Nephron progenitor cell (in vitro differentiated cells): ENCODE measurements at regions not wholly inside any gene's neighbourhood (a gene's known extent, or its start where the extent isn't known, plus 50 kb on each side); places are given as distances from the start of the nearest gene placed in this dataset.
A peak's percentile ranks its signal among the peaks of the same experiment; 100 is the strongest.

Experiments used
- DNase-seq: peaks from one replicate; pipeline ENCODE4 v3.0.0; 2021
- H3K27ac Mint-ChIP-seq: 2 replicates; pipeline ENCODE4 v1.8.0; 2021; ENCODE audit warnings: mild to moderate bottlenecking, moderate library complexity, mixed read lengths
- H3K27me3 Mint-ChIP-seq: 2 replicates; pipeline ENCODE4 v1.8.0; 2021; ENCODE audit warnings: mild to moderate bottlenecking, low read depth, mixed read lengths; ENCODE audit not compliant: poor library complexity
- H3K36me3 Mint-ChIP-seq: 2 replicates; pipeline ENCODE4 v1.8.0; 2021; ENCODE audit warnings: low read depth, mixed read lengths
- H3K4me1 Mint-ChIP-seq: 2 replicates; pipeline ENCODE4 v1.8.0; 2021; ENCODE audit warnings: mixed read lengths
- H3K4me3 Mint-ChIP-seq: 2 replicates; pipeline ENCODE4 v1.8.0; 2021; ENCODE audit warnings: mild to moderate bottlenecking, moderate library complexity, mixed read lengths
- H3K9me3 Mint-ChIP-seq: 2 replicates; pipeline ENCODE4 v1.8.0; 2021; ENCODE audit warnings: mild to moderate bottlenecking, moderate library complexity, mixed read lengths
- TF ChIP-seq, protein P1 (sequence below): fragments of 200-600 bp; sonication (generic); IDR thresholded peaks from 2 replicates; pipeline ENCODE4 v1.5.0; 2021; ENCODE audit warnings: antibody characterized with exemption

DNA sequence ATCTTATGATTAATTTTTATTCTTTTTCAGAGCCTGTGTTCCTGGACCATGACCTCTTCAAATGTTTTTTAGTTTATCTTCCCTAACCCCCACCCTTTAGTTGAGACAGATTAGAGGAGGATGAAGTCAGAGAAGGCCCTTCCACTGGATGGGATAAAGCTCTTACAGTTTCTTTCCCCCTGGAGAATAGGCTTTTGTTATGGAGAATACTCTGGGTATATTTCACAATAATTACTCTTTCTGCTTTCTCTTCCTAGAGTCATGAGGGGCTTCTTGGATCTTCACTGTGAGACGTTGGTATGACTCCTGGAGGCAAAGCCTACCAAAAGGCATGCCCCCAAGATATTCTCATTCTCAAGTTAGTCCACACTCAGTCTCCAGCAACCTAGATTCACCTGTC lies 144.4 kb upstream of the THRB start:
- Mint-ChIP-seq H3K9me3 (peaks cover 22% of the 10 kb centered on the region), H3K4me1 (peaks cover 23% of the 10 kb centered on the region), H3K36me3 (no peaks in the 10 kb centered on the region), H3K4me3 (no peak overlapping the region), H3K27ac (no peak overlapping the region), H3K27me3 (no peaks in the 10 kb centered on the region)
- DNase-seq = no peak
- TF ChIP-seq, protein P1, sequence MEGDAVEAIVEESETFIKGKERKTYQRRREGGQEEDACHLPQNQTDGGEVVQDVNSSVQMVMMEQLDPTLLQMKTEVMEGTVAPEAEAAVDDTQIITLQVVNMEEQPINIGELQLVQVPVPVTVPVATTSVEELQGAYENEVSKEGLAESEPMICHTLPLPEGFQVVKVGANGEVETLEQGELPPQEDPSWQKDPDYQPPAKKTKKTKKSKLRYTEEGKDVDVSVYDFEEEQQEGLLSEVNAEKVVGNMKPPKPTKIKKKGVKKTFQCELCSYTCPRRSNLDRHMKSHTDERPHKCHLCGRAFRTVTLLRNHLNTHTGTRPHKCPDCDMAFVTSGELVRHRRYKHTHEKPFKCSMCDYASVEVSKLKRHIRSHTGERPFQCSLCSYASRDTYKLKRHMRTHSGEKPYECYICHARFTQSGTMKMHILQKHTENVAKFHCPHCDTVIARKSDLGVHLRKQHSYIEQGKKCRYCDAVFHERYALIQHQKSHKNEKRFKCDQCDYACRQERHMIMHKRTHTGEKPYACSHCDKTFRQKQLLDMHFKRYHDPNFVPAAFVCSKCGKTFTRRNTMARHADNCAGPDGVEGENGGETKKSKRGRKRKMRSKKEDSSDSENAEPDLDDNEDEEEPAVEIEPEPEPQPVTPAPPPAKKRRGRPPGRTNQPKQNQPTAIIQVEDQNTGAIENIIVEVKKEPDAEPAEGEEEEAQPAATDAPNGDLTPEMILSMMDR = no peak

DNA sequence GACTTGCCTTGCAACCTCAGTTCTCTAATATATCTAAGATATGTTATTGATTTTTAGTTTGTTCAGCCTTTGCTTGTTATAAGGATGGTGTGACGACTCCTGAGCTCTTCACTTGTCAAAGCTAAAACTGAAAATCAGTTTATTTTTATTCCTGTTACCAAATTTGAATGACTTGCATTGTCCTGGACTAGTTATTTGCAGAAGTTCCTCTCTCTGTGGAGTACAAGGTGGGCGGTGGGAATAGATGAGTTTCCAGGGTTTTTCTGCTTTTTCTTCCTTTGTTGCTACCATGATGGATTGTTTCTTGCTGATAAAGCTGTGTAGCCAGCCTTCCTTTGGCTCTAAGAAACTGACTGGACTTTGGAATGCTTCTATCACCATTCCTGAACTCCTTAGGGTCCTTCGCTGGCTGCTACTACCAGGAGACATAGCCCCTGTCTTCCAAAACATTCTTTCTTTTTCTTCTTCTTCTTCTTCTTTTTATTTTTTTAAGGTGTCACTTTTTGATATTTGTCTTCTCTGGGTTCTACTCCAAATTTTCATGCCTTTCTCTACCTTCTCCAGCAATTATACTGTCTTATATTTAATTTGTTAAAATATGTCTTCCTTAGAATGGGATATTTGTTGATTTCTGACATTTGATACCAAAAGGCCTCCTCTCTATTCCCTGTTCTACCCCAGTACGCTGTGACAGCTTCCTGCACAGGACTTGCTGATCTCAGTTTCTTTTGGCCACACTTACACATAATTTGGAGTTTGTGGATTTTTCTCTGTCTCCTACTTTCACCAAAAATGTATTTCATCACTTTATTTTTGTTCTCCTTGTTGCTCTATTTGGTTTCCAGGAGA lies 145.1 kb upstream of the THRB start:
- Mint-ChIP-seq H3K36me3 (no peaks in the 10 kb centered on the region), H3K27me3 (no peaks in the 10 kb centered on the region), H3K4me1 (peaks cover 23% of the 10 kb centered on the region), H3K9me3 (peaks cover 20% of the 10 kb centered on the region), H3K4me3 (no peak overlapping the region), H3K27ac (peak overlapping the region; percentile 10)
- DNase-seq = no peak
- TF ChIP-seq, protein P1 = no peak

DNA sequence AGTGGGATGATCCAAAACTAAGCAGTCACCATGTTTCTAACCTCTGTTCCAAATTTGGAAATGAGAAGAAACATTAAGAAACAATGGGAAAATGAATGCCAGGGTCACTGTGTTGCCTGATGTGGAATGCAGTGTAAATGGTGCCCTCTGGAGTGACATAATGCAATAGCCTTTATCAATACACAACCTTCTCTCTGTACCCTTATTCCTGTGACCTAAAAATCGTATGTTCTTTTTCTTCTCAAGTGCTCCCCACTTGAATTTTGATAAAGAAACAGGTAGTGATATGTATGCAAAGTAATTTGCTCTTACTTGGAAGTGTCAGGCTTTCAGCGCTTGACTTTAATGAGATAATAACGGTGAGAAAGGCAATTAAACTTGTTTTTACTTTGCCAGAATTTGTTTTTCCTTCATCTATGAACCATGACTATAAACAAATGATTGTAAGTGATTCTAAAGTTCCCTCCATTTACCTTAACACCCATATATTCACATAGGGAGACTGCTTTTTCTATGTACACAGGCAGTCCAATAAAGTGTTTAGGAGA lies 145.8 kb upstream of the THRB start:
- H3K27me3 Mint-ChIP-seq = no peaks in the 10 kb centered on the region
- H3K4me3 Mint-ChIP-seq = no peak overlapping the region
- H3K4me1 Mint-ChIP-seq = peaks cover 23% of the 10 kb centered on the region
- no peaks in the 10 kb centered on the region for H3K36me3 Mint-ChIP-seq
- H3K9me3 Mint-ChIP-seq = peaks cover 13% of the 10 kb centered on the region
- no peak for DNase-seq
- H3K27ac Mint-ChIP-seq = peak overlapping the region; percentile 10
- TF ChIP-seq, protein P1 = peak; percentile 48

DNA sequence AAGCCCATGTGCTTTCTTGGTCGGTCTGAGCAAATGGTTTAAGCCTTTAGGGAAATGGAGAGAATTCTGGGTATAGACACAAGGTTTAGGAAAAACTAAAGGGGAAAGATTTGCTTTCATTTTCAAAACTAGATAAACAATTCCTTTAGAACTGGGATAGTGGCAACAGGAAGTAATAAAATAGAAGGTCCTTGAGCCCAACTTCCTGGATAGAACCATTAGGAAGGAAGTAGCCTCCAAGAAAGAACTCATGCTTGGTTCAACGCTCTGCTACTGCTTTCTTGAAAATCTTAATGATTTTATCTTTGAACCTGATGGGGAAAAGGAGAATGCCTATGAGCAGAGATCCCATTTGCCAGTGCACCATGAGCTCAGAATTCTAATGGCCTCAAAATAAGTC lies 147.0 kb upstream of the THRB start:
- no peak for DNase-seq
- Mint-ChIP-seq H3K27ac (no peak overlapping the region), H3K36me3 (no peaks in the 10 kb centered on the region), H3K4me3 (no peak overlapping the region), H3K4me1 (peaks cover 23% of the 10 kb centered on the region), H3K27me3 (no peaks in the 10 kb centered on the region), H3K9me3 (peaks cover under 1% of the 10 kb centered on the region)
- TF ChIP-seq, protein P1 = no peak

DNA sequence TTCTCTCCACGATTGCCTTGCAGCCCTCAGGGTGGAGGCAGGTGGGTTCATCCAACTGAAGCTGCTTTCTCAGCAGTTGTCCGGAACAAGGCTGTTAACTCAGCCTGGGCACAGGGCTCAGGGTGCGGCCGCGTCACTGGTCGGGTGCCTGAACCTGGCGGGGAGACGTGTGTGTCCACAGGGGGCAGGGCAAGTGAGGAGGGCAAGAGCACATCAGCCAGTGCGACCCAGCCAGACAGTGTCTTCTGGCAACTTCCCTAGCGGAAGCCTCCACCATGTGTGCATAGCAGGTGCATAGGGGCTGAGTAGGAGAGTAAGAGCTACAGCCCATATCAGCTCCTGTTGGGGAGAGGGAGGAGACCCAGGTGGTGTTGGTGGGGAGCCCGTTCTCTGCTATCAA lies 150.4 kb upstream of the THRB start:
- H3K9me3 Mint-ChIP-seq = no peaks in the 10 kb centered on the region
- peaks cover 15% of the 10 kb centered on the region for H3K4me1 Mint-ChIP-seq
- H3K4me3 Mint-ChIP-seq = no peak overlapping the region
- DNase-seq = no peak
- no peaks in the 10 kb centered on the region for H3K36me3 Mint-ChIP-seq
- no peaks in the 10 kb centered on the region for H3K27me3 Mint-ChIP-seq
- no peak overlapping the region for H3K27ac Mint-ChIP-seq
- TF ChIP-seq, protein P1 = no peak

DNA sequence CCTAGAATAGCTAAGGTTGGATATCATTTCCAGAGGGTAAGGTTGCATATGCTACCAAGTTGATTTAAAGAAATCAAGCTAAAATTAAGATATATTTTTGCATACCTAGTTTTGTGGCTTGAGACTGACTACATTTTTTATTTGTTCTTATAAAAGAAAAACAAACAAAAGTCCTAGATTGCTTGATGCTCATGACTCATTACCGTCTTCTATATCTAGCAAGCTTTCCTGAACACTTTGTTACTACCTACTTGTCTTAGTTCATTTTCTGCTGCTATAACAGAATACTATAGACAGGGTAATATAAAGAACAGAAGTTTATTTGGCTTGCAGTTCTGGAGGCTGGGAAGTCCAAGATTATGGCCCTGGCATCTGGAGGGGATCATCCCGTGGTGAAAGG lies 152.1 kb upstream of the THRB start:
- Mint-ChIP-seq H3K4me1 (no peaks in the 10 kb centered on the region), H3K27me3 (no peaks in the 10 kb centered on the region), H3K36me3 (no peaks in the 10 kb centered on the region), H3K27ac (peak overlapping the region; percentile 10), H3K9me3 (no peaks in the 10 kb centered on the region), H3K4me3 (no peak overlapping the region)
- DNase-seq = no peak
- TF ChIP-seq, protein P1 = no peak
